BLaER1 (cell line): ENCODE measurements at regions not wholly inside any gene's neighbourhood (a gene's known extent, or its start where the extent isn't known, plus 50 kb on each side); places are given as distances from the start of the nearest gene placed in this dataset.

Experiments used
- H3K27ac ChIP-seq: shearing (Covaris generic); formaldehyde crosslinking; 2 replicates; pipeline ENCODE4 v1.8.1; 2022
- H3K27me3 ChIP-seq: shearing (Covaris generic); formaldehyde crosslinking; 2 replicates; pipeline ENCODE4 v1.8.1; 2022
- H3K36me3 ChIP-seq: shearing (Covaris generic); formaldehyde crosslinking; 2 replicates; pipeline ENCODE4 v1.8.1; 2022
- H3K4me1 ChIP-seq: shearing (Covaris generic); formaldehyde crosslinking; 2 replicates; pipeline ENCODE4 v1.8.1; 2022
- H3K4me2 ChIP-seq: shearing (Covaris generic); formaldehyde crosslinking; 2 replicates; pipeline ENCODE4 v1.8.1; 2022
- H3K4me3 ChIP-seq: shearing (Covaris generic); formaldehyde crosslinking; 2 replicates; pipeline ENCODE4 v1.8.1; 2022
- H3K9ac ChIP-seq: shearing (Covaris generic); formaldehyde crosslinking; 2 replicates; pipeline ENCODE4 v1.8.1; 2022
- H3K9me3 ChIP-seq: shearing (Covaris generic); formaldehyde crosslinking; 2 replicates; pipeline ENCODE4 v1.8.1; 2022
- H4K20me1 ChIP-seq: shearing (Covaris generic); formaldehyde crosslinking; 2 replicates; pipeline ENCODE4 v1.8.1; 2022
- Cebpa-rat ChIP-seq: shearing (Covaris generic); IDR thresholded peaks from 2 replicates; pipeline ENCODE4 v1.8.1; 2022

- Histone ChIP-seq H3K9me3 (peaks cover 7% of the 10 kb centered on the region), H3K4me3 (no peak overlapping the region), H3K27ac (no peak overlapping the region)
These were observed 244.8 kb upstream of the RGS18 start for GRCh38 chr1:191913260-191913977.

GRCh38 chr1:191929383-191929782, 228.9 kb upstream of the RGS18 start:
- Histone ChIP-seq H4K20me1 (no peaks in the 10 kb centered on the region), H3K4me2 (no peak overlapping the region), H3K27ac (no peak overlapping the region), H3K27me3 (no peaks in the 10 kb centered on the region), H3K4me1 (no peaks in the 10 kb centered on the region), H3K36me3 (no peaks in the 10 kb centered on the region), H3K9me3 (no peaks in the 10 kb centered on the region), H3K4me3 (no peak overlapping the region), H3K9ac (no peak overlapping the region)
- no peak for TF ChIP-seq Cebpa-rat

More at GRCh38 chr1:191913260-191913977, 244.8 kb upstream of the RGS18 start:
- Histone ChIP-seq H3K4me1 (no peaks in the 10 kb centered on the region), H3K9ac (no peak overlapping the region), H4K20me1 (no peaks in the 10 kb centered on the region), H3K27me3 (no peaks in the 10 kb centered on the region), H3K4me2 (no peak overlapping the region), H3K36me3 (no peaks in the 10 kb centered on the region)
- no peak for TF ChIP-seq Cebpa-rat

- no peak overlapping the region for H3K4me2 ChIP-seq
- H3K4me1 ChIP-seq, result no peaks in the 10 kb centered on the region
- H4K20me1 ChIP-seq, result no peaks in the 10 kb centered on the region
- H3K9me3 ChIP-seq, result no peaks in the 10 kb centered on the region
- H3K27ac ChIP-seq, result no peak overlapping the region
- H3K36me3 ChIP-seq, result no peaks in the 10 kb centered on the region
- TF ChIP-seq Cebpa-rat, result no peak
- no peak overlapping the region for H3K4me3 ChIP-seq
- no peak overlapping the region for H3K9ac ChIP-seq
- H3K27me3 ChIP-seq, result no peaks in the 10 kb centered on the region
These were observed 214.6 kb upstream of the RGS18 start for GRCh38 chr1:191943684-191944083.

GRCh38 chr1:191953526-191953925, 204.7 kb upstream of the RGS18 start:
- H3K9me3 ChIP-seq, result no peaks in the 10 kb centered on the region
- H3K4me2 ChIP-seq, result no peak overlapping the region
- H3K27ac ChIP-seq, result no peak overlapping the region
- no peak overlapping the region for H3K9ac ChIP-seq
- no peaks in the 10 kb centered on the region for H4K20me1 ChIP-seq
- no peak overlapping the region for H3K4me3 ChIP-seq
- H3K4me1 ChIP-seq, result no peaks in the 10 kb centered on the region
- TF ChIP-seq Cebpa-rat, result no peak
- no peaks in the 10 kb centered on the region for H3K36me3 ChIP-seq
- no peaks in the 10 kb centered on the region for H3K27me3 ChIP-seq

GRCh38 chr1:191959856-191960255, 198.4 kb upstream of the RGS18 start:
- no peak overlapping the region for H3K4me2 ChIP-seq
- no peak for TF ChIP-seq Cebpa-rat

GRCh38 chr1:191963286-191963685, 195.0 kb upstream of the RGS18 start:
- no peaks in the 10 kb centered on the region for H3K36me3 ChIP-seq
- no peaks in the 10 kb centered on the region for H3K4me1 ChIP-seq
- no peak overlapping the region for H3K4me2 ChIP-seq
- no peaks in the 10 kb centered on the region for H4K20me1 ChIP-seq
- no peaks in the 10 kb centered on the region for H3K27me3 ChIP-seq
- no peak overlapping the region for H3K4me3 ChIP-seq
- no peaks in the 10 kb centered on the region for H3K9me3 ChIP-seq
- TF ChIP-seq Cebpa-rat, result no peak
- no peak overlapping the region for H3K27ac ChIP-seq
- H3K9ac ChIP-seq, result no peak overlapping the region

More at GRCh38 chr1:191959856-191960255, 198.4 kb upstream of the RGS18 start:
- no peak overlapping the region for H3K9ac ChIP-seq
- no peaks in the 10 kb centered on the region for H3K4me1 ChIP-seq
- no peaks in the 10 kb centered on the region for H3K27me3 ChIP-seq
- no peaks in the 10 kb centered on the region for H4K20me1 ChIP-seq
- H3K27ac ChIP-seq, result no peak overlapping the region
- no peaks in the 10 kb centered on the region for H3K36me3 ChIP-seq
- H3K9me3 ChIP-seq, result no peaks in the 10 kb centered on the region
- H3K4me3 ChIP-seq, result no peak overlapping the region

GRCh38 chr1:191963781-191964455, 194.3 kb upstream of the RGS18 start:
- Histone ChIP-seq H4K20me1 (no peaks in the 10 kb centered on the region), H3K4me2 (no peak overlapping the region), H3K4me1 (no peaks in the 10 kb centered on the region), H3K27me3 (no peaks in the 10 kb centered on the region), H3K36me3 (no peaks in the 10 kb centered on the region), H3K9ac (no peak overlapping the region), H3K27ac (no peak overlapping the region), H3K9me3 (no peaks in the 10 kb centered on the region), H3K4me3 (no peak overlapping the region)
- TF ChIP-seq Cebpa-rat, result no peak

- no peak for TF ChIP-seq Cebpa-rat
- no peaks in the 10 kb centered on the region for H3K36me3 ChIP-seq
These were observed 189.0 kb upstream of the RGS18 start for GRCh38 chr1:191969290-191969689.

GRCh38 chr1:191970116-191970515, 188.1 kb upstream of the RGS18 start:
- no peaks in the 10 kb centered on the region for H3K36me3 ChIP-seq
- H3K4me2 ChIP-seq, result no peak overlapping the region
- H3K4me1 ChIP-seq, result no peaks in the 10 kb centered on the region
- no peak for TF ChIP-seq Cebpa-rat
- no peak overlapping the region for H3K27ac ChIP-seq
- no peak overlapping the region for H3K4me3 ChIP-seq
- H3K9ac ChIP-seq, result no peak overlapping the region
- H3K27me3 ChIP-seq, result no peaks in the 10 kb centered on the region
- H3K9me3 ChIP-seq, result peaks cover 9% of the 10 kb centered on the region
- H4K20me1 ChIP-seq, result no peaks in the 10 kb centered on the region

More at GRCh38 chr1:191969290-191969689, 189.0 kb upstream of the RGS18 start:
- H3K4me3 ChIP-seq, result no peak overlapping the region
- H3K9ac ChIP-seq, result no peak overlapping the region
- no peaks in the 10 kb centered on the region for H4K20me1 ChIP-seq
- no peaks in the 10 kb centered on the region for H3K27me3 ChIP-seq
- peaks cover 7% of the 10 kb centered on the region for H3K9me3 ChIP-seq
- H3K4me1 ChIP-seq, result no peaks in the 10 kb centered on the region
- H3K27ac ChIP-seq, result no peak overlapping the region
- H3K4me2 ChIP-seq, result no peak overlapping the region

- Histone ChIP-seq H3K4me1 (no peaks in the 10 kb centered on the region), H3K9me3 (peaks cover 9% of the 10 kb centered on the region), H3K4me3 (no peak overlapping the region), H3K27me3 (no peaks in the 10 kb centered on the region), H3K36me3 (no peaks in the 10 kb centered on the region), H3K4me2 (no peak overlapping the region), H3K27ac (no peak overlapping the region), H3K9ac (no peak overlapping the region), H4K20me1 (no peaks in the 10 kb centered on the region)
- TF ChIP-seq Cebpa-rat, result no peak
These were observed 186.8 kb upstream of the RGS18 start for GRCh38 chr1:191971447-191971846.
